ENCODE measurements at regions not wholly inside any gene's neighbourhood (a gene's known extent, or its start where the extent isn't known, plus 50 kb on each side); places are given as distances from the start of the nearest gene placed in this dataset.

DNA sequence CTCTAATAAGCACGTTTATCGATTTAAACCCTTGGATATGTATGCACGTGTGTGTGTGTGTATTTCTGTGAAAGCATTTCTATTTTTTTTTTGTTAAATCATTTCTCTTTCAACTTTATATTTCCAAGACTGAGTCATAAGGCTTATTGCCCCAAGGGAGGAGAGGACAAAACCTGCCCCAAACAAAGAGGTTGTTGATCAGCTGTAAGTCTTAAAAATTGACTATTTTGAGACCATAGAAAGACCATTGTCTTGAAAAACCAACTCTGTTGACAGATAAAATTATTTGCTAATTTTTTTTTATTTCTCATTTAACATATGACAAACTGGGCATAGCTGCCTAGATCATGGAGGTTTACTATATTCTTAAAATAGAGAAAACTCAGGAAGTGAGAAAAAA is 222.4 kb downstream of the FMR1NB start:
- Histone ChIP-seq H3F3A (ENCODE audit: insufficient read depth, low read length) (no peaks in the 10 kb centered on the region), H2AFZ (ENCODE audit: low read length) (no peak overlapping the region), H3K36me3 (ENCODE audit: insufficient read depth, low read length) (no peaks in the 10 kb centered on the region), H3K4me3 (ENCODE audit: low read depth, low read length, poor library complexity, severe bottlenecking) (no peak overlapping the region), H3K9ac (ENCODE audit: low read length) (no peak overlapping the region), H3K9me3 (ENCODE audit: low read length) (no peaks in the 10 kb centered on the region), H3K9me2 (ENCODE audit: low read depth, low read length) (no peaks in the 10 kb centered on the region), H3K27me3 (ENCODE audit: insufficient read depth, low read length) (no peaks in the 10 kb centered on the region), H3K4me1 (ENCODE audit: insufficient read depth, low read length, severe bottlenecking) (no peaks in the 10 kb centered on the region), H3K27ac (ENCODE audit: low read depth, low read length, poor library complexity, severe bottlenecking) (no peak overlapping the region), H3K4me2 (ENCODE audit: low read length) (no peak overlapping the region), H3K79me2 (ENCODE audit: insufficient read depth, low read length) (no peaks in the 10 kb centered on the region), H4K20me1 (ENCODE audit: insufficient read depth, low read length) (no peaks in the 10 kb centered on the region)
- TF ChIP-seq, protein P1, sequence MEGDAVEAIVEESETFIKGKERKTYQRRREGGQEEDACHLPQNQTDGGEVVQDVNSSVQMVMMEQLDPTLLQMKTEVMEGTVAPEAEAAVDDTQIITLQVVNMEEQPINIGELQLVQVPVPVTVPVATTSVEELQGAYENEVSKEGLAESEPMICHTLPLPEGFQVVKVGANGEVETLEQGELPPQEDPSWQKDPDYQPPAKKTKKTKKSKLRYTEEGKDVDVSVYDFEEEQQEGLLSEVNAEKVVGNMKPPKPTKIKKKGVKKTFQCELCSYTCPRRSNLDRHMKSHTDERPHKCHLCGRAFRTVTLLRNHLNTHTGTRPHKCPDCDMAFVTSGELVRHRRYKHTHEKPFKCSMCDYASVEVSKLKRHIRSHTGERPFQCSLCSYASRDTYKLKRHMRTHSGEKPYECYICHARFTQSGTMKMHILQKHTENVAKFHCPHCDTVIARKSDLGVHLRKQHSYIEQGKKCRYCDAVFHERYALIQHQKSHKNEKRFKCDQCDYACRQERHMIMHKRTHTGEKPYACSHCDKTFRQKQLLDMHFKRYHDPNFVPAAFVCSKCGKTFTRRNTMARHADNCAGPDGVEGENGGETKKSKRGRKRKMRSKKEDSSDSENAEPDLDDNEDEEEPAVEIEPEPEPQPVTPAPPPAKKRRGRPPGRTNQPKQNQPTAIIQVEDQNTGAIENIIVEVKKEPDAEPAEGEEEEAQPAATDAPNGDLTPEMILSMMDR (IDR thresholded peaks at IDR 0.05; ENCODE audit: low read length), result no peak
- TF ChIP-seq EZH2 (IDR thresholded peaks at IDR 0.05; ENCODE audit: borderline replicate concordance, low read length), result no peak

DNA sequence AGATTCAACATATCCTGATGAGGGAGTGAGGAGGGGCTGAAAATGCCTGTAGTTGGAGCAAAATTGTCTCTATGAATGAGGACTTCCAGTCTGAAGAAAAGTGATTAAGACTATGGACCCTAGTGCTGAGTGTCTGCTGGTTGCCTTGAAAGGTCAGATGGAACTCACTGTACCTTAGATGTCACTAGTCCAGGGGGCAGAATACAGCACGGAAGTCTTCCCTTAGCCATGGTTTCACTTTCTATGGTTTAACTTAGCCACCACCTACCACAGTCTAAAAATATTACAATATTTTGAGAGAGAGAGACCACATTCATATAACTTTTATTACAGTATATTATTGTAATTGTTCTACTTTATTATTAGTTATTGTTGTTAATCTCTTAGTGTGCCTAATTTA is 223.1 kb downstream of the FMR1NB start:
- H3F3A ChIP-seq (ENCODE audit: insufficient read depth, low read length), result no peaks in the 10 kb centered on the region
- H3K27ac ChIP-seq (ENCODE audit: low read depth, low read length, poor library complexity, severe bottlenecking), result no peak overlapping the region
- H2AFZ ChIP-seq (ENCODE audit: low read length), result no peak overlapping the region
- H3K9me3 ChIP-seq (ENCODE audit: low read length), result no peaks in the 10 kb centered on the region
- no peaks in the 10 kb centered on the region for H3K36me3 ChIP-seq (ENCODE audit: insufficient read depth, low read length)
- no peak overlapping the region for H3K9ac ChIP-seq (ENCODE audit: low read length)
- no peaks in the 10 kb centered on the region for H3K79me2 ChIP-seq (ENCODE audit: insufficient read depth, low read length)
- H3K4me2 ChIP-seq (ENCODE audit: low read length), result no peak overlapping the region
- H3K9me2 ChIP-seq (ENCODE audit: low read depth, low read length), result no peaks in the 10 kb centered on the region
- TF ChIP-seq, protein P1 (IDR thresholded peaks at IDR 0.05; ENCODE audit: low read length), result no peak
- no peak for TF ChIP-seq EZH2 (IDR thresholded peaks at IDR 0.05; ENCODE audit: borderline replicate concordance, low read length)
- H3K4me1 ChIP-seq (ENCODE audit: insufficient read depth, low read length, severe bottlenecking), result no peaks in the 10 kb centered on the region
- no peak overlapping the region for H3K4me3 ChIP-seq (ENCODE audit: low read depth, low read length, poor library complexity, severe bottlenecking)
- H4K20me1 ChIP-seq (ENCODE audit: insufficient read depth, low read length), result no peaks in the 10 kb centered on the region
- no peaks in the 10 kb centered on the region for H3K27me3 ChIP-seq (ENCODE audit: insufficient read depth, low read length)

DNA sequence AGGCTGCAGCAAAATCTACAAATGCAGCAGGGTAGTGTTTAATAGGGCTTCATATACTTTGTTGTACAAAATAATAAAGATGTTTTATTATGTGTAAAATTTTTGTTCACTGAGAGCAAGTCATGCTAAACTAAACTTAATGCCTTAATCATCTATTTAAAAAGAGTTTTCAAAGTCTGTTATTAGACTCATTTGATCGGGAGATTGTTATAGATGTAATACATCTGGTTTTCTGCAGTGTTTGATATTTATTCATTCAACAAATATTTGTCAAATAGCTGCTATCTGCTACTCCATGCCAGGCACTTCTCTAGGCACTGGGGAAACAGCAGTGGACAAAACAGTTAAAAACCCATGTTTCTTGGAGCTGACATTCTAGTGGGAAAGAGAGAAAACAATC is 233.6 kb downstream of the FMR1NB start:
- Histone ChIP-seq H3K27me3 (ENCODE audit: insufficient read depth, low read length) (no peaks in the 10 kb centered on the region), H3K9ac (ENCODE audit: low read length) (no peak overlapping the region), H3K4me2 (ENCODE audit: low read length) (no peak overlapping the region), H3K4me1 (ENCODE audit: insufficient read depth, low read length, severe bottlenecking) (no peaks in the 10 kb centered on the region), H3K9me2 (ENCODE audit: low read depth, low read length) (no peaks in the 10 kb centered on the region), H3K4me3 (ENCODE audit: low read depth, low read length, poor library complexity, severe bottlenecking) (no peak overlapping the region), H3F3A (ENCODE audit: insufficient read depth, low read length) (no peaks in the 10 kb centered on the region), H3K36me3 (ENCODE audit: insufficient read depth, low read length) (no peaks in the 10 kb centered on the region), H4K20me1 (ENCODE audit: insufficient read depth, low read length) (no peaks in the 10 kb centered on the region), H3K27ac (ENCODE audit: low read depth, low read length, poor library complexity, severe bottlenecking) (no peak overlapping the region), H3K9me3 (ENCODE audit: low read length) (no peaks in the 10 kb centered on the region), H3K79me2 (ENCODE audit: insufficient read depth, low read length) (no peaks in the 10 kb centered on the region), H2AFZ (ENCODE audit: low read length) (no peak overlapping the region)
- TF ChIP-seq EZH2 (IDR thresholded peaks at IDR 0.05; ENCODE audit: borderline replicate concordance, low read length), result no peak
- TF ChIP-seq, protein P1 (IDR thresholded peaks at IDR 0.05; ENCODE audit: low read length), result no peak

Measured in OCI-LY1 (cell line).